GM12892 (cell line): ENCODE measurements at regions not wholly inside any gene's neighbourhood (a gene's known extent, or its start where the extent isn't known, plus 50 kb on each side); places are given as distances from the start of the nearest gene placed in this dataset.

ENCODE experiments used
- DNase-seq: peaks from one replicate; pipeline ENCODE4 v3.0.0; 2011; ENCODE audit not compliant: insufficient read length
- FAIRE-seq: peaks from 2 replicates; lab custom pipeline; 2011; peaks lifted over from hg19 to GRCh38; lab: Jason Lieb, UNC
- POLR2A ChIP-seq: IDR thresholded peaks from 2 replicates; pipeline ENCODE4 v1.6.1; 2011; ENCODE audit warnings: low read depth, low read length, control low read depth
- POLR2AphosphoS5 ChIP-seq: IDR thresholded peaks from 2 replicates; pipeline ENCODE4 v1.6.1; 2011; ENCODE audit warnings: low read depth, low read length, control low read depth
- TAF1 ChIP-seq: IDR thresholded peaks from 2 replicates; pipeline ENCODE4 v1.6.1; 2011; ENCODE audit warnings: low read depth, mild to moderate bottlenecking, control low read depth, low read length, borderline replicate concordance

DNA sequence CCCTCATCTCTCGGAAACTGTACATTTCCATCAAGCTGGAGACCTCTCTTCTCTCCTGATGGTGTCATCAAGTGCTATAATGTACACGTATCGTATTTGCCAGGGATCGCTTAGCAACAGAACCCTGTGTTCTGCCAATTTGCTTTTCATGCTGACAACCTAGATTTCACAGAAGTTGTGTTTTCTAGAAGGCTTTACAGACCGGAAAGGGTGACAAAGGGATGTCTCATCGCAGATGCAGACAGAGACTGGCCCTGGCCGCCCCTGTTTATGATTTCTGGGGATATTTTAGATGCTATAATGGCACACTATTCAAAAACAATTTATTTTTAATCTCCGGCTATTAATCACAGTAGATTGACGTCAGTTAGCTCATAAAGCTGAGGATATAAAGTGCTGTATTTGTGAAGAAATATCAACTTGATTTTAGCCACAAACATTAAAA lies 291.4 kb downstream of the IRS2 start:
- TF ChIP-seq POLR2AphosphoS5 (no peak), POLR2A (no peak), TAF1 (no peak)
- no peak for FAIRE-seq
- DNase-seq, result no peak

DNA sequence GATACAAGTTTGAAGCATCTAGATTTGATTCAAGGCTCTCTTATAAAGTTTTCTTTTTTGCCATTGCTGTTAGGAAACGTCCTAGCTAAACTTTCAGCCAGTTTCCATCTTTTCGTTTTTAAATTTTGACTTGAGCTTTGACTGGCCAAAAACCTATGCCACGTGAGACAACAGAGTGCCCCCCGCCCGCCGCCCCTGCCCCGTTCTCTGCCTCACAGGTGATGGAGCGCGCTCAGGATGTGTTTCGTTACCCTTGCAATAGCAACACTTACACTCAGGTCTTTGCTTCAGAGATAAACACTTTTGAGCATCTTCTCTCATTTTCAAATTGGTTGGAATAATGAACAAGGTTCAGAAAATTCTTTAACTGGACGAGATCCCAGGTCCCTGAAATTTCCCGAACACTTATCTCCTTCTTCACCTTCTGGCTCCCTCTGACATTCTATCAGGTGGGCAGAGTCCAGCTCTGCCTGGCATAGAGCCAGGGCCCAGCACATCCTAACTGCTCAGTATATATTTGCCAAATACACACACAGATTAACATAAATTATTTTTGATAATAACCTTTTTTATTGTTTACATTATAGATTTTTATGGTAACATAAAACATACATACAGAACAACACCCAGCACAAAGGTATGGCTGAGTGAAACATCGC lies 301.1 kb downstream of the IRS2 start:
- FAIRE-seq, result no peak
- TF ChIP-seq POLR2AphosphoS5, result no peak
- TF ChIP-seq POLR2A, result no peak
- TF ChIP-seq TAF1, result no peak

DNA sequence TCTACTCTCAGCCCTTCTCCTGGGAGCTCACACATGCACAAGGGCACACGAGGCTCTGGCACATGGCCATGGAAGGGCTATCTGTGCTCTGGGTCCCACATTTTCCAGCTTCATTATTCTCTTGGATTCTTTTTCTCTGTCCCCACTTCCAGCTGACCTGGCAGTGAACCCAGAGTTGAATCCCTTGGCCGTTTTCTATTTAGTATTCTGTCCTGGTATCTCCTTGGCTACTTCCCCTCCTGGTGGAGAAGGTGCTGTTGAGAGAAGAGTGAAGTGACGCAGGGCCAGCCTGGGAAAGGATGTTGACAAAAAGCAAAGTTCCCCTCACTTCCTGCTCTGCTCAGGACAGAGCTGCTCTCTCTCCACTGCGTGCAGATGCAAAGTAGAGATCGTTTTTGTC lies 303.1 kb downstream of the IRS2 start:
- TF ChIP-seq POLR2AphosphoS5, result no peak
- TF ChIP-seq POLR2A, result no peak
- no peak for TF ChIP-seq TAF1
- no peak for FAIRE-seq
- no peak for DNase-seq

More for the DNA sequence above, 301.1 kb downstream of the IRS2 start:
- DNase-seq, result no peak

DNA sequence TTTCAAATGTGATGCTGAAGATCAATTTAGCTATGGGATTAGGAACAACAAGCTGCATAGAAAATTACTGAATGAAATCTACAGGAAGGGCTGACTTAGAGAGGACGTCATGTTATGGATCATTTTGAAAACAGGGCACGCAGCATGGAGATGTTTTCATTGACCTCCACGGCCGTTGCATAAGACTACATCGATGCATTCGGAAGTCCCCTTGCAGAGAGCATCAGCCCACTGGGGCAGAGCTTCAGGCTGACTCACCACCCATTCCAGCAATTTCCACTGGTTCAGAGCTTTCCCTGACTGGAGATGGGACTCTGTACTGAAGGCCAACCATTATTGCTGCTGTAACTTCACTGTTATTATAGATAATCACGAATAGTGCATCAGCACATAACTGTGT lies 305.3 kb downstream of the IRS2 start:
- TF ChIP-seq POLR2A, result no peak
- no peak for TF ChIP-seq POLR2AphosphoS5
- no peak for TF ChIP-seq TAF1
- DNase-seq, result no peak
- no peak for FAIRE-seq

DNA sequence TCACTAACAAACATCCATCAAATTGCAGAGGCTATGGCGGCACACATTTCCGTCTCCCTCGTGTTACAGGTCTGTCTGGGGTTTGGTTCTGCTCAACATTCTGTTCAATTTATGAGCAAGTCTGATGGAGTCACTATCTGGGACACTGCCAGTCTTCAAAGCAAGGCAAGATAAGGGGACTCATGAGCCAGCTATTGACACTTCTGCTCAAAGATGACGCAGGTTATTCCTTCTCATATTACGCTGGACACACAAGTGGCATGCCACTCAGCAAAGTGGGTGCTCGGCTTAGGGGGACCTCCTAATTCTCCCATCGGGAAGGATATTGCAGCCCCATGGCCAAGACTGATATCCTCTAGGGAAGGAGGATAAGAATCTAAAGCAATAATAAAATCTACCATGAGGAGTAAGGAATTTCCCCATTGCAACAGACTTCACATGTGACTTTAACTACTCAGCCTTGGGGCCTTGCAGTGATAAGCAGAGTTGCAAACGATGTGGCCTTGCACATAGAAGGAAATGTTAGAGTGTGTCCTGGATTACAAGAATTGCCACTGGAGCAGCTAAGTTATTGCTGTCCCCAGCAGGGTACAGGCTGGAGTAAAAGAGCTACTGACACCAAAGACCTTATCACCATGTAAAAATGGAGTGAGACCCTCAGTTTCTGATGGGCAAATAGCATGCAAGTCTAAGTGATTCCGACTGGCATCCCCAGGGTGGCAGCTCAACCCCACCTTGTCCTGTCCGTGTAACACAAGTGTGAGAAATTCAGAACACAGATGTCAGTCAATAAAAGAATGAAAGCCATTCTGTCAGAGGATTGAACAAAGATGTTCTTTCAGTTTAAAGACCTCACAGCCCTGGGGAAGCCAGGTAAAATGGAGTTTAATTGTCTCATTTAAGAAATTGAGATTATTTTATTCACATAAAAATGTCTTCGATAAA lies 306.1 kb downstream of the IRS2 start:
- FAIRE-seq, result no peak
- no peak for TF ChIP-seq TAF1
- TF ChIP-seq POLR2A, result no peak
- TF ChIP-seq POLR2AphosphoS5, result no peak
- DNase-seq, result no peak

DNA sequence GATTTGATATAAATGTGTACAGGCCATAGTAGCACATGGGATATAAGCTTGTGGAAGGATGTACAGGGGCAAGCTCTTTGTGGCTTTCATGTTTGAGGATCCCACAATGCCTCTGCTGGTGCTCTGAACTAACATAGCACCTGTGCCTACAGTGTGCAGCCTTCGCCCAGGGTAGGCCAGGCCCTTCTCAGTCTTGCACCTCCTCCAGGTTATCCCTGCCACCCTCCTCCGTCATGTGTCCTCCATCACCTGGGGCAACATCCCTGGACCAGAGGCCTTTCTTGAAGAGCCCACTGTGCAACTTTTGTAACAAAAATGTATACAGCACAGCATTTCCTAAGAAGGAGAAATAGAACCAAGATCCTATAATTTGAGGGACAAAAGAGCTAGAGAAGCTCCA lies 306.8 kb downstream of the IRS2 start:
- TF ChIP-seq TAF1 (no peak), POLR2AphosphoS5 (no peak), POLR2A (no peak)
- FAIRE-seq, result no peak
- no peak for DNase-seq

DNA sequence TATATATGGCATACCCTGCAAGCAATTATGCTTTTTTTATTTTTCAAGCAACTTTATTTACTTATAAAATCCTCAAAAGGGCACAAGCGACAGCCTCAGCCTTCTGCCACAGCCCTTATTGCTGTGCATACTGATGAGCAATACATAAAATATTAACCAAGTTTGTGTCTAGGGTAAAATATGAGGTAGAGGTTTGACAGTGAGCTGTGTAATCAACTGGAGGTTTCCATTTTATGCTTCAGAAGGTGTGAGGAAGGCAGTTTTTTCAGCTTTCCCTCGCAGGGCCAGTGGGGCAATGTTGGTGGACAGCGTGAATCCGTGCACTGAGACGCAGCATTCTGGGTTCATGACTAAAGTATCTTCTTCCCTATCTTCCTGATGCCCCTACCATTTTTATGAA lies 310.4 kb downstream of the IRS2 start:
- FAIRE-seq (no peak), DNase-seq (no peak)
- no peak for TF ChIP-seq POLR2A
- no peak for TF ChIP-seq TAF1
- no peak for TF ChIP-seq POLR2AphosphoS5

DNA sequence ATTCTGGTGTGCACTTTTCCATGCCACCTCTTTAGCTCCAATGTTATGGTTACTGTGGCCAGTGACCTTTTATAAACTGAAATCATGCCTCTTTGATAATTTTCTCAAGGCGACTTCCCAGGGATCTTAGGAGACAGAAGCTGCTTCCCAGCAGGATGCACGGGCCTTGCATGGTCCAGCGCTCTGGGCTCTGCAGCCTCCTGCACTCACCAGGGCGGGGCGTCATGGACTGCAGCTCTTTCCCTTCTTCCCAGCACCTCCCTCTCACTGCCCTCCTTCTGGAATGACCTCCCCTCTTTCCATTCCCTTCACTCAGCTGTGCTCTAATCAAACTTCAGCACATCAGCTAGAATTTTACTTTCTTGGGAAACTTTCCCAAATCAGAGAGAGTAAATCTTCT lies 318.3 kb downstream of the IRS2 start:
- TF ChIP-seq POLR2AphosphoS5 (no peak), TAF1 (no peak), POLR2A (no peak)
- DNase-seq, result no peak
- FAIRE-seq, result no peak

DNA sequence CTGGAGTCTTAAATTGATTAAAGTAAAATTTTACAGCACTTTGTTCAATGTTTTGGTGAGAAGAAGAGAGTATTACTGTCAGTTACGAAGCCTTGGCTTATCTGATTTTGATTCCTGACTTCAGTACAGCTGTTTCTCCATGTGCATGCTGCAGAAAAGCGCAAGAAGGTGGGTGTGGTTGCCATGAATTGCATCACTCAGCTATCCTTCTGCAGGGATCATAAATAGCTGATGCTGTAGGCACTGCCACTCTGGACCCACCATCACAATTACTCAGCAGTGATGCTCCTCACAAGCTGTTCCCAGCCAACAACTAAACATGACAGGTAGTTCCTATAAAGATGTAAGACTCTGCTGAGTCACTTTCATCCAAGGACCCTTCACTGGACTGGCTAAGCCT lies 321.2 kb downstream of the IRS2 start:
- TF ChIP-seq TAF1, result no peak
- TF ChIP-seq POLR2AphosphoS5, result no peak
- TF ChIP-seq POLR2A, result no peak
- DNase-seq (no peak), FAIRE-seq (no peak)

DNA sequence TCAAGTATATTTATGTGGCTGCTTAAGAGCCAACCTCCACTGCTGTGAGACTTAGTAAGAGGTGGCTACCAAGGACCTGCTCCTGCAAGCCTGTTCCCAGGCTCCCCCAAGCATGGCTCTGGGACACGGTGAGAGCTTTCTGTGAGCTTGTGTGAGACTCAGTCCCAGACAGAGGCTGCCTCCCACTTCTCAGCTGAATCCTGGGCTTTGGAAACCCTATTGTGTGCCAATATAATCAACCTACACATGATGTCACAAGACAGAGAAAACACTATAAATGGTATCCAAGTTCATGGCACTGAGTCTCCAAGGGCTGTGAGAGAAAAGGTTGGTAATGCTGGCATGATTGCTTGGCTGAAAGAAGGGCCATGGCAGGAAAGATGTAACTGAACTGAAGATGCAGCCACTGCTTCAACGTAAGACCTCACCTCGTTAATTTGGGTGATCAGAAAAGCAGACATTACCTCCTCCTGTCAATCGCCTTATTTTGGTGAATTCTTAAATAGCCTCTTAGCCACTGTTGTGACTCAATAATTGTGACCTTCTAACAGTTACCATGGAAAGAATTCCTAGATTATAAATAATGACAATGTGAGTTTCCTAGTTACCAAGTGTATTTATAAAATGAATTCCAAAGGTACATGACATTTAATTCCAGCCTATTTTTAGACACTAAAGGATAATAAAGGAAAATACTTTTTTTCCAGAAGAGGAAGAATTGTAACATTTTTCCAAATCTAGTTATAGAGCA lies 332.0 kb downstream of the IRS2 start:
- FAIRE-seq (no peak), DNase-seq (no peak)
- no peak for TF ChIP-seq POLR2A
- no peak for TF ChIP-seq TAF1
- TF ChIP-seq POLR2AphosphoS5, result no peak

DNA sequence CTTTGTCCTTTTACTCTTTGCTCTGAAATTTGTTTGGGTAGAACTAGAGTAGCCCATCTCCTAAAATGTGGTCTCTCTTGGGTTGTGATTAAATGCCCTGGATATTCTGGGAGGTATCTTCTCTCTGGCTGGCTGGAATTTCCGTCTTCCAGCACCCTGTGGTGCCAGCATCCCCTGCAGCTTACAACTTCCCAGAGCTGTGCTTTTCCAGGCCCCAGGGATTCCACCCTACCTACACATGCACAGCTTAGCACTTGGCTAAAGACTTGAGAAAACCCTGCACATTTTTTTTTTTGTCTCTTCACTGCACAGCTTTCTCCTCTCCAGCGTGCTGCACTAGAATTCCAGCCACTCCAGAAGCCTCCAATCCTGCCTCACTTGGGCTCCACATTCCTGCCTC lies 334.7 kb downstream of the IRS2 start:
- DNase-seq, result no peak
- FAIRE-seq, result no peak
- TF ChIP-seq POLR2AphosphoS5 (no peak), POLR2A (no peak), TAF1 (no peak)
